ENCODE measurements at regions not wholly inside any gene's neighbourhood (a gene's known extent, or its start where the extent isn't known, plus 50 kb on each side); places are given as distances from the start of the nearest gene placed in this dataset.

DNA sequence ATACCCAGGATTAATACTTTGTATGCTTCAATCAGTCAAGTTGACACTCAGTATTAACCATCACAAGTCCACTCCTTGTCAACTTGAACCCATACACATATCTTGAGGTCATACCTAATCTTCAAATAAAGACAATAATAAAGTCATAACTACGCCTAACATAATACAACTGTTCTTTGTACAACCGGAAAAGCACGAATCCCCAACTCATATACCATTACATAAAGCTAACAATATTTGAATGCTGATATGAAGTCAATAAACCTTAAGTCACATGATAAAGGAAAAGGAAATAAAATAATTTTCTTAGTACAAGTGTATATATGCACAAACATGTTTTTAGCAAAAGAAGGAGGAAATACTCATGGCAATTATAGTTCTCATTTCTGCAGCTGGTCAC, 770.6 kb upstream of the GYPC start:
- intact Hi-C loops (cut with DNase I): no loop called here
- H3K27me3 ChIP-seq: no peaks in the 10 kb centered on the region
- H3K4me1 ChIP-seq: no peaks in the 10 kb centered on the region
- no peak overlapping the region for H3K27ac ChIP-seq
- peaks cover 0 to 52% (median 15%) of the 10 kb centered on the region in 11 donors for H3K9me3 ChIP-seq
- no peaks in the 10 kb centered on the region for H3K36me3 ChIP-seq
- no peak for ATAC-seq
- no peak for DNase-seq
- 94 to 96% methylated on average over 3 of the region's 3 CpGs for WGBS, 2 donors
- no peak overlapping the region for H3K4me3 ChIP-seq
- TF ChIP-seq, protein P1, sequence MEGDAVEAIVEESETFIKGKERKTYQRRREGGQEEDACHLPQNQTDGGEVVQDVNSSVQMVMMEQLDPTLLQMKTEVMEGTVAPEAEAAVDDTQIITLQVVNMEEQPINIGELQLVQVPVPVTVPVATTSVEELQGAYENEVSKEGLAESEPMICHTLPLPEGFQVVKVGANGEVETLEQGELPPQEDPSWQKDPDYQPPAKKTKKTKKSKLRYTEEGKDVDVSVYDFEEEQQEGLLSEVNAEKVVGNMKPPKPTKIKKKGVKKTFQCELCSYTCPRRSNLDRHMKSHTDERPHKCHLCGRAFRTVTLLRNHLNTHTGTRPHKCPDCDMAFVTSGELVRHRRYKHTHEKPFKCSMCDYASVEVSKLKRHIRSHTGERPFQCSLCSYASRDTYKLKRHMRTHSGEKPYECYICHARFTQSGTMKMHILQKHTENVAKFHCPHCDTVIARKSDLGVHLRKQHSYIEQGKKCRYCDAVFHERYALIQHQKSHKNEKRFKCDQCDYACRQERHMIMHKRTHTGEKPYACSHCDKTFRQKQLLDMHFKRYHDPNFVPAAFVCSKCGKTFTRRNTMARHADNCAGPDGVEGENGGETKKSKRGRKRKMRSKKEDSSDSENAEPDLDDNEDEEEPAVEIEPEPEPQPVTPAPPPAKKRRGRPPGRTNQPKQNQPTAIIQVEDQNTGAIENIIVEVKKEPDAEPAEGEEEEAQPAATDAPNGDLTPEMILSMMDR (IDR thresholded peaks at IDR 0.05): no peak

DNA sequence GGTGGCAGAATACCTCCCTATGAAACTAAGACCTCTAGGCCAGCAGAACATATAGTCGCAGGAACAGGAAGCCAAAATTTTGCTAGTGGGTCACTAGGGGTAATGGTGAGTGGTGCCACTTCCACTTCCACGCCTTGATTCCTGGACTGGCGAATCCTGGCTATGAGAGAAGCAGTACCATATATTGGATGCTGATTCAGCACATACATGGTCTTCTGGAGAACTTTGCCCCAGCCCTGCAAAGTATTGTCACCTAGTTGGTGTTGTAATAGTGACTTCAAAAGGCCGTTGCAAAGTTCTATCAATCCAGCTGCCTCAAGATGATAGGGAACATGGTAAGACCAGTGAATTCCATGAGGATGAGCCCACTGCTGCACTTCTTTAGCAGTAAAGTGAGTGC, 769.8 kb upstream of the GYPC start:
- Histone ChIP-seq H3K4me1 (no peaks in the 10 kb centered on the region), H3K9me3 (peaks cover 0 to 60% (median 15%) of the 10 kb centered on the region in 11 donors), H3K4me3 (no peak overlapping the region), H3K27me3 (no peaks in the 10 kb centered on the region), H3K36me3 (no peaks in the 10 kb centered on the region), H3K27ac (no peak overlapping the region)
- intact Hi-C loops (cut with DNase I): no loop called here
- TF ChIP-seq, protein P1 (IDR thresholded peaks at IDR 0.05): no peak
- no peak for DNase-seq
- no peak for ATAC-seq
- 91 to 92% methylated on average over 4 of the region's 4 CpGs for WGBS, 2 donors

DNA sequence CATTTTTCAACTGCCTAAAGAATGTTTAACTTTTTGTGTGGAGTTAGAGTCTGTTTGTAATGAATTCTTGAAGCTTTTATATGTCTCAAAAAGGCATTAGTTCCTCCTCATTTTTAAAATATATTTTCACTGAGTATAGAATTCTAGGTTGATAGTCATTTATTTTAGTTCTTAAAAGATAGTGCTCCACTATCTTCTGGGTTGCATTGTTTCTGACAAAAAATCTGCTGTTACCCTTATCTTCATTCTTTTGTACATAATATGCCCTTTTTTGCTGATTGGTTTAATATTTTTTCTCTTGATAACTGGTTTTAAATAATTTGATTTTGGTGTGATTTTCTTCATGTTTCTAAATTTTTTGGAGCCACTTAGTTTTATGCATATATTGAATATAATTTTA, 754.7 kb upstream of the GYPC start:
- DNase-seq (no peak), ATAC-seq (no peak)
- no peak overlapping the region for H3K27ac ChIP-seq
- intact Hi-C loops (cut with DNase I): no loop called here
- H3K9me3 ChIP-seq: peaks cover 0 to 31% (median 9%) of the 10 kb centered on the region in 11 donors
- H3K27me3 ChIP-seq: no peaks in the 10 kb centered on the region
- H3K4me3 ChIP-seq: no peak overlapping the region
- no peaks in the 10 kb centered on the region for H3K4me1 ChIP-seq
- TF ChIP-seq, protein P1 (IDR thresholded peaks at IDR 0.05): no peak
- H3K36me3 ChIP-seq: no peaks in the 10 kb centered on the region

DNA sequence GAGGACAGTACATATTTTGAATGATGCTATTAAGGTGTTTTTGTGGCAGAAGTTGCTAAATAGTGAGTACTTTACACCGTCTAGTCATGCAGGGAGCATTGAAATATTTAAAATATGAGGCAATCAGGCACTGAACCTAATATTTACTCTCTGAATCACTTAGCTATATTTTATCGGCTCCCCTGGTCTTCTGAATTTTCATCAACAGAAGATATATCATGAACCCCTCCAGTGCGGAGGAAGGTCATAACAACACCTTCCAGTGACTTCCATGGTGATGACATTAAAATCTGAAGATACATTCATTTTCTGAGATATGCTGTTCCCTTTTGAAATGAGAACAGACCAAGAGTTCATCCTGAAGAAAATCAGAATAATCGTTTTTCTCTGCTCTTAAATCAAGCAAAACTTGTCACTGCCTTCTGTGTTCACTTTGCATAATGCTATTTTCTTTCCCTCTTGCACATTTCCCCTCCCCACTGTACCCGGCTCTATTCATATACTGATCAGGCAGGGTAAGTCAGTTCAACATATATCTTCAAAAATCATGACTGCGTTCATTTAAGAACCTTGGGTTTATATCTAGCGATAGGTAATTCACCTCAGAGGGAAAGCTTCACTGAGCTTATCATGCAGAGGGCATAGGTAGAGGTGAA, 729.9 kb upstream of the GYPC start:
- Histone ChIP-seq H3K4me3 (no peak overlapping the region), H3K27ac (no peak overlapping the region), H3K27me3 (no peaks in the 10 kb centered on the region), H3K9me3 (peaks cover 0 to 5% (median 0%) of the 10 kb centered on the region in 11 donors), H3K36me3 (no peaks in the 10 kb centered on the region), H3K4me1 (no peaks in the 10 kb centered on the region)
- TF ChIP-seq, protein P1 (IDR thresholded peaks at IDR 0.05): no peak
- 68 to 75% methylated on average over 7 of the region's 7 CpGs for WGBS, 2 donors
- DNase-seq (no peak), ATAC-seq (no peak)
- intact Hi-C loops (cut with DNase I): no loop called here
